ACC112 (cell line): ENCODE measurements at regions not wholly inside any gene's neighbourhood (a gene's known extent, or its start where the extent isn't known, plus 50 kb on each side); places are given as distances from the start of the nearest gene placed in this dataset.
A peak's percentile ranks its signal among the peaks of the same experiment; 100 is the strongest.

Experiments used
- H2AFZ ChIP-seq: fragments of 200-600 bp; sonication (generic); one replicate; pipeline ENCODE4 v1.6.0; 2017; ENCODE audit warnings: antibody characterized with exemption, low read length; ENCODE audit not compliant: unreplicated experiment
- H3K27ac ChIP-seq: fragments of 200-600 bp; sonication (generic); 2 replicates; pipeline ENCODE4 v1.5.1; 2014; ENCODE audit warnings: low read depth, mild to moderate bottlenecking, antibody characterized with exemption, low read length, moderate library complexity
- H3K27me3 ChIP-seq: fragments of 200-600 bp; sonication (generic); 2 replicates; pipeline ENCODE4 v1.6.1; 2014; ENCODE audit warnings: mild to moderate bottlenecking, antibody characterized with exemption, low read length, moderate library complexity, mixed read lengths; ENCODE audit not compliant: insufficient read depth
- H3K36me3 ChIP-seq: fragments of 200-600 bp; sonication (generic); 2 replicates; pipeline ENCODE4 v1.6.1; 2016; ENCODE audit warnings: mild to moderate bottlenecking, antibody characterized with exemption, low read length, moderate library complexity, mixed read lengths; ENCODE audit not compliant: insufficient read depth
- H3K4me1 ChIP-seq: fragments of 200-600 bp; sonication (generic); one replicate; pipeline ENCODE4 v1.6.1; 2016; ENCODE audit warnings: low read length, mixed read lengths; ENCODE audit not compliant: insufficient read depth, unreplicated experiment, control insufficient read depth
- H3K4me3 ChIP-seq: fragments of 200-600 bp; sonication (generic); 2 replicates; pipeline ENCODE4 v1.5.1; 2014; ENCODE audit warnings: mild to moderate bottlenecking, low read depth, low read length
- H3K79me2 ChIP-seq: fragments of 200-600 bp; sonication (generic); one replicate; pipeline ENCODE4 v1.6.0; 2016; ENCODE audit warnings: low read length; ENCODE audit not compliant: control insufficient read depth, unreplicated experiment, insufficient read depth

- Histone ChIP-seq H3K4me1 (no peaks in the 10 kb centered on the region), H3K27me3 (no peaks in the 10 kb centered on the region), H3K27ac (no peak overlapping the region), H3K36me3 (no peaks in the 10 kb centered on the region), H3K79me2 (no peaks in the 10 kb centered on the region), H2AFZ (no peak overlapping the region), H3K4me3 (no peak overlapping the region)
These were observed 792.8 kb upstream of the B3GALT2 start for GRCh38 chr1:193979219-193979618.

- no peak overlapping the region for H2AFZ ChIP-seq
These were observed 787.9 kb upstream of the B3GALT2 start for GRCh38 chr1:193974286-193974798.

GRCh38 chr1:193973428-193973827 is 787.0 kb upstream of the B3GALT2 start:
- Histone ChIP-seq H3K4me1 (peaks cover 3% of the 10 kb centered on the region), H3K36me3 (no peaks in the 10 kb centered on the region), H3K27me3 (no peaks in the 10 kb centered on the region), H3K4me3 (no peak overlapping the region), H2AFZ (no peak overlapping the region), H3K79me2 (no peaks in the 10 kb centered on the region), H3K27ac (no peak overlapping the region)

More at GRCh38 chr1:193974286-193974798, 787.9 kb upstream of the B3GALT2 start:
- Histone ChIP-seq H3K27ac (no peak overlapping the region), H3K4me3 (no peak overlapping the region), H3K27me3 (no peaks in the 10 kb centered on the region), H3K4me1 (peaks cover 3% of the 10 kb centered on the region), H3K79me2 (no peaks in the 10 kb centered on the region), H3K36me3 (no peaks in the 10 kb centered on the region)

DNA sequence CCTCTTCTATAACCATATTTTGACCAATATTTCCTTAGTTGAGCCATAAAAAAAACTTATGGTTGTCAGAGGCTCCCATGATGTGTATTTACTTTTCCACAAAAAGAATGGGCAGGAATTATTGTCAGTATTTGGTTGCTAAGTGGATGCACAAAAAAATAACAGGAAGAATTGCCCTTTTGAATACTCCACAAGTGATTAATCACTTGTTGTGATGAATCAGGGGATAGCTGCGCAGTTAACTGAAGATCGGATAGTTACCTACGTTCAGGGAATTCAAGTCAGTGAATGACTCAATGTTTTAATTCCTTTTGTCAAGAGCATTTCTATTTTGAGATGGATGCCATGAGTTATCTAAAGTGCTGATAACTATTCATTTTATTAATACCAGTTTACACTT is 785.2 kb upstream of the B3GALT2 start:
- Histone ChIP-seq H3K79me2 (no peaks in the 10 kb centered on the region), H3K4me3 (no peak overlapping the region), H3K27me3 (no peaks in the 10 kb centered on the region), H3K4me1 (peaks cover 3% of the 10 kb centered on the region), H3K27ac (peak overlapping the region; percentile 72), H3K36me3 (no peaks in the 10 kb centered on the region), H2AFZ (no peak overlapping the region)

GRCh38 chr1:193960499-193960898 is 774.1 kb upstream of the B3GALT2 start:
- no peaks in the 10 kb centered on the region for H3K79me2 ChIP-seq
- no peak overlapping the region for H3K27ac ChIP-seq
- no peak overlapping the region for H2AFZ ChIP-seq
- no peak overlapping the region for H3K4me3 ChIP-seq
- H3K4me1 ChIP-seq, result no peaks in the 10 kb centered on the region
- H3K27me3 ChIP-seq, result no peaks in the 10 kb centered on the region
- H3K36me3 ChIP-seq, result no peaks in the 10 kb centered on the region

DNA sequence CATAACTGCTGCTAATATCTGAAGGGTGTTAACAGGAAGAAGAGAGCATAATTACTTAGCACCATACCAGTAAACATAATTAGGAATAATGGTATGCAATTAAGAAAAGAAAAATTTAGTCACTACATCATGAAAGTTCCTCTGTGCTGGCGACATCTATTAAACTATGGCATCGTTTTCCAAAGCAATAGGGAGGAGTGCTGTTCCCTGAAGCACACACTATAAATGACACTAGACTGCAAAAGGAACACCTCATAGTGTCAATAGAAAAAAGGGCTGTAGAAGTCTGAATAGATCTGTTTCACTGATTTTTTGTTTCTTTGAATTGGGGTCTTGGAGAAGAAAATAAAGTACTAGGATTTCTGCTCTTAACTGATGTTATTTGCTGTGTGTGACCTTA is 773.6 kb upstream of the B3GALT2 start:
- H3K4me1 ChIP-seq, result no peaks in the 10 kb centered on the region

DNA sequence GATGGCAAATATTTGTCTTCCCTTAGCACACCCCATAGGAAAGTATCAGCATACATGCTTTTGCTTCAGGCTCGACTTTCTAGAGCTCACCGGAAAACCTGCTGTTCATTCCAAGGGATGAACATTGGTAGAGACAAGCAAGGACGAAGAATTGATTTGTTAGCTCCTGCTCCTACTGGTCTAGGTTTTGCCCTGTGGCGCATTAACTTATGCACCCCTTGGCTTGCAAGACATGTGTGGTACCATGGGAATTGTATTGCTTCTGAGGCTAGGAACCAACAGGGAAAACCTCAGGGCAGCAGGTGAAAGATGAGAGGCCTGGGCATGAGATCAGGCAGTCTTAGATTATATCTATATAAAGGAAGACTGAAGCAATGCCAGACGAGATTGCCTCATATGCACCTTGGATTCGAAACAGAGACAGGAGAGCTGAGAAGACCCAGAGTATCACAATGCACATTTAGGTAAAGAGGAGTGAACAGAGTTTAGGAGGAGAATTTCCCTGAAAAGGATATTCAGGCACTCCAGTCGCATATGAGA is 771.2 kb upstream of the B3GALT2 start:
- H2AFZ ChIP-seq, result no peak overlapping the region
- no peak overlapping the region for H3K4me3 ChIP-seq
- no peaks in the 10 kb centered on the region for H3K36me3 ChIP-seq
- no peak overlapping the region for H3K27ac ChIP-seq
- H3K4me1 ChIP-seq, result no peaks in the 10 kb centered on the region
- no peaks in the 10 kb centered on the region for H3K79me2 ChIP-seq
- H3K27me3 ChIP-seq, result no peaks in the 10 kb centered on the region

More for the DNA sequence above, 773.6 kb upstream of the B3GALT2 start:
- no peaks in the 10 kb centered on the region for H3K36me3 ChIP-seq
- H3K27ac ChIP-seq, result no peak overlapping the region
- no peak overlapping the region for H2AFZ ChIP-seq
- H3K27me3 ChIP-seq, result no peaks in the 10 kb centered on the region
- no peak overlapping the region for H3K4me3 ChIP-seq
- H3K79me2 ChIP-seq, result no peaks in the 10 kb centered on the region

DNA sequence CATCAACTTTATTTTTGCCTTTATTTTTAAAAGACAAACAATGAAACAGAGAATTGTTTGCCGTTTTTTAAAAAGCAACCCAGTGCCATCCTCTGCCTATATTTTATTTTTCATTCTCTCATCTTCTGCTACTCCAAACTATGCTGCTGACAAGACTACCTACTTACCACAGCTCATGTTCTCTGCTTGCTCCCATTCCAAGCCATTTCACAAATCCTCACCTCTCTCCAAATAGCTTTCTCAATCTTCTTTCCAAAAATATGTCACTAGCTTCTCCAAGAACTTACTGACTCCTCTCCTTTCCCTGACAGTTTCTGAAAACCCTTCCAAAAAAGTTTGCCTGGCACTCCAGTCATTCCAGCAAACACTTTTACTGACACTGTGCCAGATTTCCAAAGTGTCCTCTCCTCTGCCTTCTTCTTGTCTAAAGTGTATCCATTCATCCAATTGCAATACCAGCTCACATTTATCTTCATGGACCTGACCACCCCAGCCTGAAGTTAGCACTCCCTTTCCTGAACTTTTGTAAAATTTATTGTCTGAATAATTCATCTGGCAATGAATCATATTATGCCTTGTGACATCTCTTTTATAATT is 766.5 kb upstream of the B3GALT2 start:
- no peaks in the 10 kb centered on the region for H3K36me3 ChIP-seq
- no peak overlapping the region for H3K27ac ChIP-seq
- no peaks in the 10 kb centered on the region for H3K4me1 ChIP-seq
- no peak overlapping the region for H3K4me3 ChIP-seq
- no peaks in the 10 kb centered on the region for H3K27me3 ChIP-seq
- H3K79me2 ChIP-seq, result no peaks in the 10 kb centered on the region
- no peak overlapping the region for H2AFZ ChIP-seq

DNA sequence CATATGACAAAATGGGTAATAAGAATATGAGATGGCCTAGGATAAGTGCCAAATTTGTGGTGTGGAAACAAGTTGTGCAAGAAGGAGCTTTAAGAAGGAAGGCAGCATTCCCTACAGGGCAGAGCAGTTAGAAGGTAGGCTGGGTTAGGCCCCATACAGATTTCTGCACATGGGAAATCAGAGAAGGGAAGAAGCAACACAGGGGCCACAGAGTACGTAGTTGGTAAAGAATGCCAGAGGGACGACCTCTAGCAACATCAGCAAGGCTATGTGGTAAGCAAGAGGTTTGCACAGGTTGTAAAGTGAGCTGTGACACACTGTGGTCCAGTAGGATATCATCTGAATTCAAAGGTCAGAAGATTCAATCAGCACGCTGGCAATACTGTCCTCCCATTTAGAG is 765.6 kb upstream of the B3GALT2 start:
- H3K4me1 ChIP-seq, result no peaks in the 10 kb centered on the region
- H2AFZ ChIP-seq, result no peak overlapping the region
- no peaks in the 10 kb centered on the region for H3K36me3 ChIP-seq
- H3K4me3 ChIP-seq, result no peak overlapping the region
- no peaks in the 10 kb centered on the region for H3K79me2 ChIP-seq
- H3K27ac ChIP-seq, result no peak overlapping the region
- H3K27me3 ChIP-seq, result no peaks in the 10 kb centered on the region

DNA sequence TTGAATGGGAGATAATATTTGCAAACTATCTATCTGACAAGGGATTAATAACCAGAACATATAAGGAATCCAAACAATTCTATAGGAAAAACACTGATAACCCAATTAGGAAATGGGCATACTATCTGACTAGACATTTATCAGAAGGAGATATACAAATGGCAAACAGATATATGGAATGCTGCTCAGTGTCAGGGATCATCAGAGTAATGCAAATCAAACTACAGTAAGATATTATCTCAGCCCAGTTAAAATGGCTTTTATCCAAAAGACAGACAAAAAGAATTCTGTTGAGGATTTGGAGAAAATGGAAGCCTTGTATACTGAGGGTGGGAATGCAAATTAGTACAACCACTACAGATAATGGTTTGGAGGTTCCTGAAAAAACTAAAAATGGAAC is 758.0 kb upstream of the B3GALT2 start:
- H3K27ac ChIP-seq, result no peak overlapping the region

GRCh38 chr1:193940176-193940575 is 753.8 kb upstream of the B3GALT2 start:
- H3K4me3 ChIP-seq, result no peak overlapping the region
- H3K27ac ChIP-seq, result no peak overlapping the region
- no peaks in the 10 kb centered on the region for H3K36me3 ChIP-seq
- H3K4me1 ChIP-seq, result no peaks in the 10 kb centered on the region
- H3K27me3 ChIP-seq, result no peaks in the 10 kb centered on the region
- H3K79me2 ChIP-seq, result no peaks in the 10 kb centered on the region
- no peak overlapping the region for H2AFZ ChIP-seq

More for the DNA sequence above, 758.0 kb upstream of the B3GALT2 start:
- H3K36me3 ChIP-seq, result no peaks in the 10 kb centered on the region
- H2AFZ ChIP-seq, result no peak overlapping the region
- no peak overlapping the region for H3K4me3 ChIP-seq
- H3K79me2 ChIP-seq, result no peaks in the 10 kb centered on the region
- H3K27me3 ChIP-seq, result no peaks in the 10 kb centered on the region
- no peaks in the 10 kb centered on the region for H3K4me1 ChIP-seq
